ENCODE measurements at regions not wholly inside any gene's neighbourhood (a gene's known extent, or its start where the extent isn't known, plus 50 kb on each side); places are given as distances from the start of the nearest gene placed in this dataset.

- H2AK5ac ChIP-seq (ENCODE audit: low read length, severe bottlenecking) = no peak overlapping the region
- no peak overlapping the region for H3K14ac ChIP-seq (ENCODE audit: low read length in 2 of 2)
These were observed 114.8 kb upstream of the TDRD3 start for GRCh38 chr13:60282186-60282585.

GRCh38 chr13:60282708-60283107 is 114.3 kb upstream of the TDRD3 start:
- Histone ChIP-seq H3K4me2 (ENCODE audit: low read length, poor library complexity, severe bottlenecking) (no peak overlapping the region), H3K14ac (ENCODE audit: low read length in 2 of 2) (no peak overlapping the region), H3K9ac (ENCODE audit: low read length) (no peak overlapping the region), H2BK120ac (ENCODE audit: low read depth, low read length) (no peak overlapping the region), H2AFZ (ENCODE audit: low read depth, low read length) (no peak overlapping the region), H3K9me3 (ENCODE audit: control insufficient read depth, low read length) (no peaks in the 10 kb centered on the region), H3K23ac (ENCODE audit: low read length in 2 of 2) (no peak overlapping the region), H4K8ac (ENCODE audit: low read length) (no peak overlapping the region), H3K4me1 (ENCODE audit: control insufficient read depth, insufficient read depth, low read depth, low read length) (no peaks in the 10 kb centered on the region), H3K4ac (ENCODE audit: low read depth in 1 of 2, low read length in 2 of 2) (no peak overlapping the region), H2AK5ac (ENCODE audit: low read length, severe bottlenecking) (no peak overlapping the region), H2BK12ac (ENCODE audit: low read length in 2 of 2) (no peak overlapping the region), H3K27me3 (ENCODE audit: control insufficient read depth in 1 of 2, insufficient read depth in 1 of 2, low read length in 2 of 2) (peaks cover 0 to 58% of the 10 kb centered on the region in 2 experiments), H3K18ac (ENCODE audit: low read depth in 1 of 2, low read length in 2 of 2) (no peak overlapping the region), H2BK5ac (ENCODE audit: low read depth, low read length, poor library complexity, severe bottlenecking) (no peak overlapping the region), H3K36me3 (ENCODE audit: control insufficient read depth in 1 of 2, insufficient read depth in 2 of 2, low read depth in 1 of 2, low read length in 2 of 2) (no peaks in the 10 kb centered on the region), H3K4me3 (ENCODE audit: insufficient read depth in 1 of 2, low read depth in 1 of 2, low read length in 2 of 2) (no peak overlapping the region), H2BK15ac (ENCODE audit: low read depth, poor library complexity, severe bottlenecking) (no peak overlapping the region), H3K79me1 (replicated peaks; ENCODE audit: low read length, poor library complexity, severe bottlenecking) (no peaks in the 10 kb centered on the region), H4K91ac (ENCODE audit: low read length) (no peak overlapping the region), H3K27ac (ENCODE audit: low read length, poor library complexity, severe bottlenecking) (no peak overlapping the region)
- no peak for DNase-seq
- 22% methylated on average over 1 of the region's 1 CpG for WGBS

More at GRCh38 chr13:60282186-60282585, 114.8 kb upstream of the TDRD3 start:
- Histone ChIP-seq H3K36me3 (ENCODE audit: control insufficient read depth in 1 of 2, insufficient read depth in 2 of 2, low read depth in 1 of 2, low read length in 2 of 2) (no peaks in the 10 kb centered on the region), H2AFZ (ENCODE audit: low read depth, low read length) (no peak overlapping the region), H3K9ac (ENCODE audit: low read length) (no peak overlapping the region), H4K8ac (ENCODE audit: low read length) (no peak overlapping the region), H3K23ac (ENCODE audit: low read length in 2 of 2) (no peak overlapping the region), H3K4ac (ENCODE audit: low read depth in 1 of 2, low read length in 2 of 2) (no peak overlapping the region), H2BK120ac (ENCODE audit: low read depth, low read length) (no peak overlapping the region), H4K91ac (ENCODE audit: low read length) (no peak overlapping the region), H3K4me3 (ENCODE audit: insufficient read depth in 1 of 2, low read depth in 1 of 2, low read length in 2 of 2) (no peak overlapping the region), H3K18ac (ENCODE audit: low read depth in 1 of 2, low read length in 2 of 2) (no peak overlapping the region), H3K4me2 (ENCODE audit: low read length, poor library complexity, severe bottlenecking) (no peak overlapping the region), H3K79me1 (replicated peaks; ENCODE audit: low read length, poor library complexity, severe bottlenecking) (no peaks in the 10 kb centered on the region), H2BK12ac (ENCODE audit: low read length in 2 of 2) (no peak overlapping the region), H3K9me3 (ENCODE audit: control insufficient read depth, low read length) (no peaks in the 10 kb centered on the region), H3K27me3 (ENCODE audit: control insufficient read depth in 1 of 2, insufficient read depth in 1 of 2, low read length in 2 of 2) (peaks cover 0 to 58% of the 10 kb centered on the region in 2 experiments), H3K4me1 (ENCODE audit: control insufficient read depth, insufficient read depth, low read depth, low read length) (no peaks in the 10 kb centered on the region), H3K27ac (ENCODE audit: low read length, poor library complexity, severe bottlenecking) (no peak overlapping the region), H2BK15ac (ENCODE audit: low read depth, poor library complexity, severe bottlenecking) (no peak overlapping the region), H2BK5ac (ENCODE audit: low read depth, low read length, poor library complexity, severe bottlenecking) (no peak overlapping the region)
- WGBS = 100% methylated on average over 1 of the region's 2 CpGs
- no peak for DNase-seq

GRCh38 chr13:60286707-60287106 is 110.3 kb upstream of the TDRD3 start:
- peaks cover 0 to 44% of the 10 kb centered on the region in 2 experiments for H3K27me3 ChIP-seq (ENCODE audit: control insufficient read depth in 1 of 2, insufficient read depth in 1 of 2, low read length in 2 of 2)
- no peak overlapping the region for H2BK15ac ChIP-seq (ENCODE audit: low read depth, poor library complexity, severe bottlenecking)
- H4K91ac ChIP-seq (ENCODE audit: low read length) = no peak overlapping the region
- no peak overlapping the region for H4K8ac ChIP-seq (ENCODE audit: low read length)
- H3K4me2 ChIP-seq (ENCODE audit: low read length, poor library complexity, severe bottlenecking) = no peak overlapping the region
- H3K4ac ChIP-seq (ENCODE audit: low read depth in 1 of 2, low read length in 2 of 2) = no peak overlapping the region
- H3K18ac ChIP-seq (ENCODE audit: low read depth in 1 of 2, low read length in 2 of 2) = no peak overlapping the region
- 75% methylated on average over 10 of the region's 10 CpGs for WGBS
- H3K4me1 ChIP-seq (ENCODE audit: control insufficient read depth, insufficient read depth, low read depth, low read length) = no peaks in the 10 kb centered on the region
- H3K23ac ChIP-seq (ENCODE audit: low read length in 2 of 2) = no peak overlapping the region
- no peaks in the 10 kb centered on the region for H3K79me1 ChIP-seq (replicated peaks; ENCODE audit: low read length, poor library complexity, severe bottlenecking)
- no peak overlapping the region for H3K4me3 ChIP-seq (ENCODE audit: insufficient read depth in 1 of 2, low read depth in 1 of 2, low read length in 2 of 2)
- no peak for DNase-seq
- H3K27ac ChIP-seq (ENCODE audit: low read length, poor library complexity, severe bottlenecking) = no peak overlapping the region
- H2BK5ac ChIP-seq (ENCODE audit: low read depth, low read length, poor library complexity, severe bottlenecking) = no peak overlapping the region
- peak overlapping the region in 1 of 2 experiments; percentile 15 for H3K14ac ChIP-seq (ENCODE audit: low read length in 2 of 2)
- H3K36me3 ChIP-seq (ENCODE audit: control insufficient read depth in 1 of 2, insufficient read depth in 2 of 2, low read depth in 1 of 2, low read length in 2 of 2) = no peaks in the 10 kb centered on the region
- no peak overlapping the region for H3K9ac ChIP-seq (ENCODE audit: low read length)
- no peak overlapping the region for H2BK120ac ChIP-seq (ENCODE audit: low read depth, low read length)
- H2BK12ac ChIP-seq (ENCODE audit: low read length in 2 of 2) = no peak overlapping the region
- H3K9me3 ChIP-seq (ENCODE audit: control insufficient read depth, low read length) = no peaks in the 10 kb centered on the region
- H2AFZ ChIP-seq (ENCODE audit: low read depth, low read length) = no peak overlapping the region
- no peak overlapping the region for H2AK5ac ChIP-seq (ENCODE audit: low read length, severe bottlenecking)

- no peak overlapping the region for H2AFZ ChIP-seq (ENCODE audit: low read depth, low read length)
- 95% methylated on average over 6 of the region's 6 CpGs for WGBS
- no peak overlapping the region for H3K4me2 ChIP-seq (ENCODE audit: low read length, poor library complexity, severe bottlenecking)
- H3K4me3 ChIP-seq (ENCODE audit: insufficient read depth in 1 of 2, low read depth in 1 of 2, low read length in 2 of 2) = no peak overlapping the region
- peaks cover 0 to 42% of the 10 kb centered on the region in 2 experiments for H3K27me3 ChIP-seq (ENCODE audit: control insufficient read depth in 1 of 2, insufficient read depth in 1 of 2, low read length in 2 of 2)
- no peak overlapping the region for H2AK5ac ChIP-seq (ENCODE audit: low read length, severe bottlenecking)
- no peak overlapping the region for H3K14ac ChIP-seq (ENCODE audit: low read length in 2 of 2)
- H2BK120ac ChIP-seq (ENCODE audit: low read depth, low read length) = no peak overlapping the region
- H3K9ac ChIP-seq (ENCODE audit: low read length) = no peak overlapping the region
- no peak overlapping the region for H3K18ac ChIP-seq (ENCODE audit: low read depth in 1 of 2, low read length in 2 of 2)
- no peaks in the 10 kb centered on the region for H3K36me3 ChIP-seq (ENCODE audit: control insufficient read depth in 1 of 2, insufficient read depth in 2 of 2, low read depth in 1 of 2, low read length in 2 of 2)
- DNase-seq = no peak
- H2BK12ac ChIP-seq (ENCODE audit: low read length in 2 of 2) = no peak overlapping the region
- no peak overlapping the region for H3K23ac ChIP-seq (ENCODE audit: low read length in 2 of 2)
- no peaks in the 10 kb centered on the region for H3K9me3 ChIP-seq (ENCODE audit: control insufficient read depth, low read length)
- no peak overlapping the region for H2BK5ac ChIP-seq (ENCODE audit: low read depth, low read length, poor library complexity, severe bottlenecking)
- H4K91ac ChIP-seq (ENCODE audit: low read length) = no peak overlapping the region
- H3K4ac ChIP-seq (ENCODE audit: low read depth in 1 of 2, low read length in 2 of 2) = no peak overlapping the region
- no peak overlapping the region for H2BK15ac ChIP-seq (ENCODE audit: low read depth, poor library complexity, severe bottlenecking)
- H3K27ac ChIP-seq (ENCODE audit: low read length, poor library complexity, severe bottlenecking) = no peak overlapping the region
- no peaks in the 10 kb centered on the region for H3K4me1 ChIP-seq (ENCODE audit: control insufficient read depth, insufficient read depth, low read depth, low read length)
- H4K8ac ChIP-seq (ENCODE audit: low read length) = no peak overlapping the region
- no peaks in the 10 kb centered on the region for H3K79me1 ChIP-seq (replicated peaks; ENCODE audit: low read length, poor library complexity, severe bottlenecking)
These were observed 108.5 kb upstream of the TDRD3 start for GRCh38 chr13:60288569-60288968.

Data from mesenchymal stem cell (in vitro differentiated cells and primary cell).